ENCODE measurements at regions not wholly inside any gene's neighbourhood (a gene's known extent, or its start where the extent isn't known, plus 50 kb on each side); places are given as distances from the start of the nearest gene placed in this dataset.
"Not testable (repeated sequence)": the region's sequence is repeated elsewhere in the genome, so short reads cannot be mapped to it uniquely, and the experiment has no call there.

GRCh38 chr2:77725045-77725444 lies 202.9 kb upstream of the LRRTM4 start:
- DNase-seq = no peak

DNA sequence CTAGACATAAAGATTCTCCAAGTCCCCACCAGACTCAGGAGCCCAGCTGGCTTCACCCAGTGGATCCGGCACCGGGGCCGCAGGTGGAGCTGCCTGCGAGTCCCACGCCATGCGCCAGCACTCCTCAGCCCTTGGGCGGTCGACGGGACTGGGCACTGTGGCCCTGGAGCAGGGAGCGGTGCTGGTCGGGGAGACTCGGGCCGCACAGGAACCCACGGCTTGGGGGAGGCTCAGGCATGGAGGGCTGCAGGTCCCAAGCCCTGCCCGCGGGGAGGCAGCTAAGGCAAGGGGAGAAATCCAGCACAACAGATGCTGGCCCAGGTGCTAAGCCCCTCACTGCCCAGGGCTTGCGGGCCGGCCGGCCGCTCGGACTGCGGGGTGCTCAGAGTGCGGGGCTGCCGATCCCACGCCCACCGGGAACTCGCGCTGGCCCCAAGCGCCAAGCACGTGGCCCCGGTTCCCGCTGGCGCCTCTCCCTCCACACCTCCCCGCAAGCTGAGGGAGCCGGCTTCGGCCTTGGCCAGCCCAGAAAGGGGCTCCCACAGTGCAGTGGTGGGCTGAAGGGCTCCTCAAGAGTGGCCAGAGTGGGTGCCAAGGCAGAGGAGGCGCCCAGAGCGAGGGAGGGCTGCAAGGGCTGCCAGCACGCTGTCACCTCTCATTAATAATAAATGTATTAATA lies 212.6 kb upstream of the LRRTM4 start:
- not testable (repeated sequence) for DNase-seq

- DNase-seq = no peak
Observed at GRCh38 chr2:77737236-77737635, 215.1 kb upstream of the LRRTM4 start.

DNA sequence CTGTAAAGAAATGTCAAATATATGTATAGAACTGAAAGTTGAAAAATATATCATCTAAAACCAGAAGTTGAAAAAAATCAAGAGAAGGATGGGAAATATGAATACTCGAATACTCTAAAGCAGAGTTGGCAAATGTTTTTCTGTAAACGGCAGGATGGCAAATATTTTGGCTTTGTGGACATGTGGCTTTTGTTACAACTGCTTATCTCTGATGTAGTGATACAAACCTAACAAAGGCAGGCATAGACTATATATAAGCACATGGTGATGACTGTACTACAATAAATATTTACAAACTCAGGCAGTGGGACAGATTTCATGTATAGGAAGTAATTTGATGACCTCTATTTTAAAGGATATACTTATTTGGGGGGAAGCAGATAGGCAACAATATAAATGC lies 224.6 kb upstream of the LRRTM4 start:
- DNase-seq = peak; percentile 14

GRCh38 chr2:77753710-77754345 lies 231.7 kb upstream of the LRRTM4 start:
- peak; percentile 12 for DNase-seq

DNA sequence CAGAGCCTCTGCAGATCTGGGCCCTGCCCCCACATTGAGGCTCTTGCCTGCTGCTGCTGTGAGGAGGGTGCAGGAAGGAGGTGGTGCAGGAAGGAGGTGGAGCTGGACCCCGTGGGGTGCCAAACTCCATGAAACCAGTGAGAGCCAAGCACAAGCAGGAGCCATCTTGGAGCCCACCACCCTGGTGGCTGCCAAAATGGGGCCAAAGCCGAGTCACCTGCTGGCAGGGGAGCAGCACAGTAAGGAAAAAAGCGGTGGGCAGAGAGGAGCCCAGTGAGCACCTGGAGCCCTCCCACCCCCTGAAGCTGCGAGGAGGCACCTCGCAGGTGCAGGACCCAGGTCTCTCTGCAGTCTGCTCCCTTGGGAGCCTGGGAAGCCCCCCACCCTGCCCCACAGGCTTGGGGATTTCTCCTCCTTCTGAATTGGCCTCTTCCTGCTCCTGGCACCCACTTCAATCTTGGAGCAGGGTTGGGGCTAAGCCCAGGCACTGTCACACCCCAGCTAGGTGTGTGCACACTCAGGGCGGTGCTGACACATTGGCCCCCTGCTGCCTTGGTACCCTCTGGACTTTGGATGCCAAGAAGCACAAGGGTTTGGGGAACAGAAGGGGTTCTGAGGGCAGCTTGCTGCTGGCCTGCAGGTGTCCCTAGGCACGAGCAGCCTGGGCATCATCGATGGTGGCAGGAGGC lies 245.4 kb upstream of the LRRTM4 start:
- no peak for DNase-seq

DNA sequence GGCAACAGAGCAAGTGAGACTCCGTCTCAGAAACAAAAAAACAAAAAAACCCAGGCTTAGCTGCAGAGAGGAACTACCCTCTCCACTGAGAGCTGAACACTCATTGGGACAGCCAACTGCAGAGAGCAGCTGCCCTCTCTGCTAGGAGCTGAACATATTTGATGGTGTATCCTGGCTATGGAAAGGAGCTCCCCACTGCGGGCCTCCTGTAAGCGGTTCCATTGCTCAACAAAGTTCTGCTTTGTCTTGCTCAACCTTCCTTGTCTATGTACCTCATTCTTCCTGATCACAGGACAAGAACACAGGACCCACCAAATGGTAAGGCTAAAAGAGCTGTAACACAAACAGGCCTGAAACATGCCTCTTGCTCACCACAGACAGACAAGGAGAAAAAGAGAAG lies 246.3 kb upstream of the LRRTM4 start:
- no peak for DNase-seq

GRCh38 chr2:77778917-77779316 lies 256.7 kb upstream of the LRRTM4 start:
- no peak for DNase-seq

- not testable (repeated sequence) for DNase-seq
Observed at GRCh38 chr2:77793500-77793899, 271.3 kb upstream of the LRRTM4 start.

GRCh38 chr2:77796397-77796796 lies 274.2 kb upstream of the LRRTM4 start:
- no peak for DNase-seq

DNA sequence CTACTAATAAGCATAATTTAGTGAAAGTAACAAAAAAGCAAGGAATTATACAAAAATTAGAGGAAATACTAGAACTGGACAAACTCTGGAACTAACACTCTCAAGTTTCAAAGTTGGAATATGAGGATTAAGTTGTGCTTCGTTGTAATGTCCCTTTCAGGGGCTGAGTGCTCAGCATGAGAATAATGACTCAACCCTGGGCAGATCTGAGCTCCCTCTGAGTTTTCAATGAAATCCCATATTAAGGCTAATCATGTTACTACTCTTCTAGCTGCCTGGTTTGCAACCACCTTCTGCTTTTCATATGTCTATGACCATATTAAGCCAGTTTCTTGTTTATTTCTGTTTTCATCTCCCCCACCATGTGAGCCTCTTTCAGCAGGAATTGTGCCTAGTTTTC lies 274.9 kb upstream of the LRRTM4 start:
- no peak for DNase-seq

DNA sequence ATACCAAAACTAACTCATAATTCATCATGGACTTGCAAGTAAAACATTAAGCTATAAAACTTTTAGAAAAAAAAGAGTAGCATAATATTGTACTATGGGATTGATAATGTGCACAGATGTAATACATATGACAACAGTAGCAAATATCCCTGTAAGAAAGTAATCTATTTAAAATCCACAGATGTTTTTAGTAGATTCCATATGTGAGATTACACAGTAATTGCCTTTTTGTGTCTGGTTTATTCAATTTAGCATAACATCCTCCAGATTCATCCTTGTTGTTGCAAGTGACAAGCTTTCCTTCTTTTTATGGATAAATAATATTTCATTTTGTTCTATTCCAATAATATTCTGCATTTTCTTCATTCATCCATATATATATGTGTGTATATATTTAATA lies 278.2 kb upstream of the LRRTM4 start:
- DNase-seq = no peak

- no peak for DNase-seq
Observed at GRCh38 chr2:77807531-77808215, 285.5 kb upstream of the LRRTM4 start.

GRCh38 chr2:77808599-77808998 lies 286.4 kb upstream of the LRRTM4 start:
- DNase-seq = no peak

DNA sequence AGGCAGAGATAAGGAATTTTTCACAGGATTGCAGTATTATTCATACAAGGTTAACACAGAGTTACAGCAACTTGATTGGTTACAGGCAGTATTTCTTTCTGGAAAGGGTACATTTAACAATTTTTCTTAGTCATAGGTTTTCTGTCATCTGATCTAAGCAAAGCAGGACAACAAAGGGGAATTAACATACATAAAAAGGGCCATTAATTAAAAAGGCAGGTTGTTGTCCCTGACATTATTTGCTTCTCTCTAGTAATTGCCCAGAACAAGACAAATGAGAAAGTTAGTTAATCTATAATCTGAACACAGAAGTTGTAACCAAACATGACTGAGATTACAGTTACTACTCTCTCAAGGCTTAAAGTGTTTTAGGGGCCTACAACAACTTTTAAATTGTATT lies 291.4 kb upstream of the LRRTM4 start:
- no peak for DNase-seq

DNA sequence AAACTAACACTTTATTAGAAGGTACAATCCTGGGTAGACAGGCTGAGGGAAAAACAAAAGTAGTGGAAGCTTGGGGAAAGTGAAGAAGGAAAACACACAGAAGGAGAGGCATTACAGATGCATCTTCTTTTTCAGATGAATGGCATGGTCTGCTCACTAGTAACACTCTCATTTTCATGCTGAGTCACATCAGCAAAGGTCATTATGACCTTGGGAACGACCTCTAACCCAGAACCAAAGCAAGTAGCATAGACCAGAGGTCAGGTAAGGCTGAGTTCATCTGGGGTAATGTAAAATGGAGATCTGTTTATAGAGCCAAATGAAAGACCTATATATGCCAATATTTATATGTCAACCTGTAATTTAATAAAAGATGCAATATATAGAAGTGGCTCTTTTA lies 294.4 kb upstream of the LRRTM4 start:
- DNase-seq = no peak

DNA sequence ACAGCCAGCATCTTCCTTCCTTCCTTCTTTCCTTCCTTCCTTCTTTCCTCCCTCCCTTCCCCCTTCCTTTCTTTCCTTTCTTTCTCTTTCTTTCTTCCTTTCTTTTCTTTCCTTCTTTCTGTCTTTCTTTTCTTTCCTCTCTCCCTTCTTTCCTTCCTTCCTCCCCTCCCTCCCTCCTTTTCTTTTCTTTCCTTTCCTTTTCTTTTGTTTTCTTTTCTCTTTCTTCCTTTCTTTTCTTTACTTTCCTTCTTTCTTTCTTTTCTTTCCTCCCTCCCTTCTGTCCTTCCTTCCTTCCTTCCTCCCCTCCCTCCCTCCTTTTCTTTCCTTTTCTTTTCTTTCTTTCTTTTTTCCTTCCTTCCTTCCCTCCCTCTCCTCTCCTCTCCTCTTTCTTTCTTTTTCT lies 296.0 kb upstream of the LRRTM4 start:
- no peak for DNase-seq

- DNase-seq = no peak
Observed at GRCh38 chr2:77823028-77823427, 300.9 kb upstream of the LRRTM4 start.

DNA sequence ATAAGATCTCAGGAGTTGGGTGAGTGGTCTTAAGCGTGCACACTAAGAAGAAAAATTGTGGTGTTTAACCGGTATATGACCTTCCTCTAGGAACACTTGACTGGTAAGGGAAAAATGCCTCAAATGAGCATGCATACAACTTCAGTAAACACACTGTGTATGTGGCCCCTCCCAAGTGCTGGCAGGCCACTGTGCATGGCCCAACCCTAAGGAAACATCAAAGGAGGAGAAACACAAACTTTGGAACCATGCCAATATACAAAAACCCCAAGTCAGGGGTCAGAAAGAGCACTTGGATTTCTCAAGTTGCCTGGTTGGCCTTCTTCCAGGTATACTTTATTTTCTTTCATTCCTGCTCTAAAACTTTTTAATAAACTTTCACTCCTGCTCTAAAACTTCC lies 308.9 kb upstream of the LRRTM4 start:
- DNase-seq = no peak

DNA sequence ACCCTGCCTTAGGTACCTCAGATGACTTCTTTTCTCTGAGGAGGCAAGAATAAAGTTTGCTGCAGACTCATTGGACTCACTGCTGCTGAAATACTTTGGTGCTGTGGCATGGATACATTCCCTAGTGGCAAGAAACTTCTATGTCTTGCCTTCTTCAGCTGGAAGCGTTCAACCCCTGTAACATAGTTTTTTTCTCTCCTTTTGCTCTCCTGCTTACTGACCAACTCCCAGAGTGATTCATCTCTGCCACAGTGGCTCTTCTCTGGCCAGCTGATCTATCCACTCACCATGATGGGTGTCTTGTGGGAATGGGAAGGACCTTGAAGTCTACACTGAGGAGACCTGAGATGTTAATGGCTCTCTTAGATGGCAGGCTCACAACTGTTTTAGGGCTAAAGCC lies 309.3 kb upstream of the LRRTM4 start:
- DNase-seq = no peak

- DNase-seq = peak; percentile 33
Observed at GRCh38 chr2:77831898-77832297, 309.7 kb upstream of the LRRTM4 start.

DNA sequence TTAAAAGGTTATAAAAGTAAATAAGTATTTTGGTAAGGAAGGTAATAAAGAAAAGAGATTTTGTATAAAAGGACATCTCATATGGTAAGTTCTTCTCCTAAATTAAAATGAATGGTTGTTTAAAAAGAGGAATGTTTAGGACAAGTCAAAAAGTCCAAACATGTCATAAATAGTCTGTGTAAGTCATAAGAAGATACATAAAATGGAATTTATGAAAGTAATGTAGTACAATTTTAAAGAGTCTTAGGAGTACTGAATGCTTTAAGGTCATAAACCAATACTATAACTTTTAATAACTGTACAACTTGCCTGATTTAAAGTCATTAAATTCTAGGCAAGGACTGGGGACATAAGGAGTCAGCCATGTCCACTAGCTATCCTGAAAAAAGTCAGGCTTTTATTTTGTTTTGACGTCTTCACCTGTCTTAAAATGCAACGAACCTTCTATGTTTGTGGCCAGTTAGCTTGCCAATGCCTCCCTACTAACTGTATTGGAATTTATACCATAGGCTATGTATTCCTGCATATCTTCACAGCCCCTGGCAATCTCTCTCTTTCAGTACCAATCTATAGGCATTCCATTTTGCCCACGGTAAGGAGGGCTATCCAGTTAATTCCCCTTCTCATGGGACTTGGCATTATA lies 312.3 kb upstream of the LRRTM4 start:
- DNase-seq = no peak

GRCh38 chr2:77838441-77838840 lies 316.3 kb upstream of the LRRTM4 start:
- DNase-seq = no peak

Data from DMS153 (cell line).